NAMALWA (cell line): ENCODE measurements at regions not wholly inside any gene's neighbourhood (a gene's known extent, or its start where the extent isn't known, plus 50 kb on each side); places are given as distances from the start of the nearest gene placed in this dataset.
"Not testable (repeated sequence)": the region's sequence is repeated elsewhere in the genome, so short reads cannot be mapped to it uniquely, and the experiment has no call there.

ENCODE experiments used
- DNase-seq: peaks from one replicate; pipeline ENCODE4 v3.0.0-alpha.2; 2015; ENCODE audit warnings: low spot score

DNA sequence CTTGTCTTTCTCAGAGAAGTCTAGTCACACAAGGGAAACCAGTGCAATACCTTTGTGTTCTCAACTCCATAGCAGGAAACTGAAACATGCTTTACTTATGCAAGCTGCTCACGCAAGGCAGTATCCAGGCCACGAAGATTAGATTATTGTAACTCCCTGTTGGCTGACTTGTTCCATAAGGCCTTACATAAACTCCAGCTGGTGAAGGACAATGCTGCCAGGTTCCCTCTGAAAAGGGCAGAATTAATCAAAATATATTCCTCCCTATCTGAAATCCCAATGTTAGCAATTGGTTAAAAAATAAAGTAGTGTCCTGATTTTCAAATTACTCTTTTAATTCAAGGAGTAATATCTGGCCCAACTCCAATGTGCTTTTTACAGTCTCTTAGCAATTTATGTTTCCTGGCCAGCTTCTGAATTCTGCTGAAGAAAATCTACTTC, 966.6 kb downstream of the HACE1 start:
- no peak for DNase-seq

DNA sequence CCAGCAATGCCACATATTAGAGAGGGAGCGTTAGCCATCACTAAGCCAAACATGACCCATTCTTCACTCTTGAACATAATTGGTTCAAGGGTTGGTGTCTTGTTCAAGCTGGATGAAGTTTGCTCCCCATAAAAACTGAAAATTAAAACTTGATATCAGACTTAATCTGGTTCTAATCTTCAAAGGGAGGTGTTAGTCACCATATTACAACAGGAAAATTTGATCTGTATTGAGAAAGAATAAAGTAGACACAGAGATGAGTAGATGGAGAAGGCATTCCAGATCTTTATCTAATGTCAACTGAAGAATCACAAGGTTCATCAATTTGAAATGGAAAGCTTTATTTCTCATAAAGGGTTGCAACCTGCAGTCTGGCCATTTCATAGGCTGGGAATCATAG, 972.8 kb downstream of the HACE1 start:
- DNase-seq, result no peak

DNA sequence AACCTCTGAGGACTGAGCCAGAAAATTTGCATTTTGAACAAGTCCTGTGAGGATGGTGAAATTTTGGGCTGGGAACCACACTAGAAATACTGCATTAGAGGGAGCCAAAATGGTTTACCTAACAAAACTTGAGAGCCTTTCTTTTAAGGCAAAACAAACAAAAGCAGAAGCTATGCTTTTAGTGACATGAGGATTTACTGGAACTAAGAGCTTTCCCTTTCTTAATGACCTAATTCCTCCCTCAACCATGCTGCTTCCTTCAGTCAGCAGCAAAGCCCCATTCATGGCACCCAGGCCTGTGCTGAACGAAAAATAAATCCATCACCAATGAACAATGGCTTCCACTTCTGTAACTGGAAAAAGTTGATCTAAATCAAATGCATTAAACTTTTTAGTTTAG, 974.3 kb downstream of the HACE1 start:
- DNase-seq, result no peak

DNA sequence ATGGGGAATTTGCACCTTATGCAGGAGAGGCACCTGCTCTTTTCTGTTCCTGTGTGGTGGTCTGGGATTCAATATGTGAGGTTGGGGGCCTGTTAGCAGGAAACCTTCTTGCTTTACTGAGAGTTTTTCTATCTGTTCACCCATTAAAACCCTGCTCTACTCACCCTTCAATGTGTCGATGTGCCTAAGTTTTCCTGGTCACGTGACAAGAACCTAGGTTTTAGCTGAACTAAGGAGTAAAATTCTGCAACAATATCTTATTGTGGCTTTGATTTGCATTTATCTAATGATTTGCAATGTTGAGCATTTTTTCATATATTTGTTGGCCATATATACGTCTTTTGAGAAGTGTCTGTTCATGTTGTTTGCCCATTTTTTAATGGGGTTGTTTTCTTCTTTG, 979.9 kb downstream of the HACE1 start:
- no peak for DNase-seq

DNA sequence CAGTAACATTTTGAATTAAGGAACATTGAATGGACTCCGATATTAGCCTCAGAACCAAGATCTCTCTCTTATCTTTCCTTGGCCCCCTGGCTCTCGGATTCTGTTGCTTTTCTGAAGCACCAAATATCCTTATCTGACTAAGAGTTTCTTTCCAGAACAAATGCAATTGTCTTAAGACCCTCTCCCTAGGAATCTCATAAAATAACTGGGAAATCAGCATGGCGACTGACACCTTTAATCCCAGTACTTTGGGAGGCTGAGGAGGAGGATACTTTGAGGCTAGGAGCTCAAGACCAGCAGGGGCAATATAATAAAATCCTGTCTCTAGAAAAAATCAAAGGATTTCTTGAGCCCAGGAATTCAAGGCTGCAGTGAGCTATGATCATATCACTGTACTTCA, 984.5 kb downstream of the HACE1 start:
- no peak for DNase-seq

DNA sequence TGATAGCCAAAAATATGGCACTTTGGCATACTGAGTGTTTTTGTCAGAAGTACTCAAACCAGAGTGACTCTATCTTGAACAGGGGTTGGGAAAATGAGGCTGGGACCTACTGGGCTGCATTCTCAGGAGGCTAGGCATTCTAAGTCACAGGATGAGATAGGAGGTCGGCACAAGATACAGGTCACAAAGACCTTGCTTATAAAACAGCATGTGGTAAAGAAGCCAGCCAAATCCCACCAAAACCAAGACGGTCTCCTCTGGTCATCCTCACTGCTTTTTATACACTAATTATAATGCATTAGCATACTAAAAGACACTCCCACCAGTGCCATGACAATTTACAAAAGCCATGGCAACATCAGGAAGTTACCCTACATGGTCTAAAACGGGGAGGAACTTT, 985.1 kb downstream of the HACE1 start:
- DNase-seq, result no peak

DNA sequence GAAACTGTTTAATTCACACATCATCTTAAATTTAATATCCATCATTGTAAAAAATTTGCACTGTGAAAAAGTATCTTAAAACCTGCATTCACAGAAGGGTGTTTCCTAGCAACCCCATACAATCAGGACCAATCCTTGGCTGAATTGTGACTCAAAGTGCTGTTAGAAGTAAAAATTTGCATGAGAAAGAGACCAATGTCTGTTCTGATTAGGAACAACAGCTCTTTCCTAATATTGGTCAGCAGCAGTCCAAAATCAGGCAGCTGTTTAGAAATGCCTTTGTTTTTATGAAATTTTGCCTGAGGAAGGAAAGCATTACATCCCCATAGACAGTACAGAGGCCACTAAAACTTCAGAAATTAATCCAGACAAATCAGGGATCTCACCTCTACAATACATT, 987.0 kb downstream of the HACE1 start:
- DNase-seq, result no peak

DNA sequence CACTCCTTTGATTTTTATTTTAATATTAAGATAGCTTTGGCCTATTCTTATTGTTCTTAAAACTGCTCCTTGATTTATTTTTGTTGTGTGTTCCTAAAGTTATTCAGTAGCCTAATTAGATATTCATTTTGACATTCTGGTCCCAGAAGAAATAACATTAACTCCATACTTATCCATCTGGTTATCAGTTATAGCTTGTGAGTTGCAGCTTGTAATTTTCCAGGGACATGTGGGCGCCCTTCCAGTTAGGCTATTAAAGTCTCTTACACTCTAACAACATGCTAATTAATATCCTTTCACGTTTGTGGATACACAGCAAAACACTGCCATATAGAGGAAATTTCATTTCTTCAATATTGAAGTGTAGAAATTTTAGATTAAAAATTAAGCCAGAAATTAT, 987.5 kb downstream of the HACE1 start:
- DNase-seq, result no peak

DNA sequence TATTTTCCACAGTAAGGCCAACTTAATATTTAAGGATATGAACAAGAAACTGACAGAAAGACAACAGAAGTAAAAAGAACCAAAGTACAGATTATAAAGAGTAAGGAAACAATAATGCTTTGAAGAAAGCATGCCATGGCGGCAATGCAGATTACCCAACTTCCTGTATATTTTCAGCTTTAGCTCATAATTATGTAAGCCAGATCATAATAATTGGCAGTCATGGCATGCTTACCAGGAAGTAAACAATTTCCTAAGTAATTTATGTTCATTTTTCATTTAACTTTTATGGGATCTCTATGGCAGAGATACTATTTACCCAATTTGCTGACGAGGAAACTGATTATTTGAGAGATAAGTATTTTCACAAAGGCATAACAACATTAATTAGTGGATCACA, 988.7 kb downstream of the HACE1 start:
- DNase-seq, result no peak

DNA sequence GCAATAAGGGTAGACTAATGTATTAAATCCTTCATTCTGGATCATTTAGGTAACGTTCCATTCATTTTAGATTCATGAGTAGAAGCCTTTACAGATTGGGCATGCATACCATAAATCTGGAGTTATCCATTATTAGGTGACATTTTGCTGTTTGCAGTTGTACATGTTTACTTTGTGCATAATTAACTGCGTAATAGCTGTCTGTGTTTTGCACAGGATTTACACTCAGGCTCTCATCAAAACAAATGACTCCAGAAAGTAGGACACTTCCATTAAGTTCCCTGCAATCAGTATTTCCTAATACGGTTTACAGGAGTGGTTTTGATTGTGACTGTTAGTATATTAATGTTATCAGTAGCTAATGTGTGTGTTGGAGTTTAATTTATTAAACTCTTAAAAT, 997.4 kb downstream of the HACE1 start:
- no peak for DNase-seq

DNA sequence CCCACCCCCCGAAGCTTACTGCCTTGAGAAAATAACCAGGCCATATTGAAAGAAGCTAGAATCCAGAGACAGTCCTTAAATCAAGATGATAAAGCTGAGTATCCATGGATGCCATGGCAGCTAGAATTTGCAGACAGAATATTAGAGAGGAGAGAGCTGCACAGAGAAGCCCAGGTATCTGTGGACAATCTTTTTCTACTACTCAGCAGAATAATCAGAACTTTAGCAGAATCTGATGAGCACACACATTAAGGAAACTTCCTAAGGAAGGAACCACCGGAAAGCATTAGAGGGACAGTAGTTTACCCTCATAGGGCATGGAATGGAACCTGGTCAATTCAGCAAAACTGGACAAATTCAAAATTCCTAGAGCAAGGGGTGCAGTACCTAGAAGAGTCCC, 1001.7 kb downstream of the HACE1 start:
- DNase-seq, result no peak

DNA sequence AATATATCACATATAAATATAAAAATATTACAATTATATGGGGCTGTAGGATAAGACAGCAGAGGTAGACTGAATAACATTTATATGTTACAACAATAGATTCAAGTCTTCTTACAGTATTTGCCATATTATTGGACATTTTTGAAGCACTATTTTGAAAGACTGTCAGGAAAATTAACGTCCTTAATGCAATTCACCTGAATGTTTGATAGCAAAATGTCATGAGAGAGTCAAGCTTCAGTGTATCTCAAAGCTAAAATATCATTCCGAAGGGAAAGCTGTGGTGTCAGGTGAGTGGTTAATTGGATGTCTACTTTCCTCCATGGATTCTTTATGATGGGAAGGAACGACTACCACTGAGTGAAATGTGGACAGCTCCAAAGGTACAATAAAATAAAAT, 1004.0 kb downstream of the HACE1 start:
- no peak for DNase-seq

DNA sequence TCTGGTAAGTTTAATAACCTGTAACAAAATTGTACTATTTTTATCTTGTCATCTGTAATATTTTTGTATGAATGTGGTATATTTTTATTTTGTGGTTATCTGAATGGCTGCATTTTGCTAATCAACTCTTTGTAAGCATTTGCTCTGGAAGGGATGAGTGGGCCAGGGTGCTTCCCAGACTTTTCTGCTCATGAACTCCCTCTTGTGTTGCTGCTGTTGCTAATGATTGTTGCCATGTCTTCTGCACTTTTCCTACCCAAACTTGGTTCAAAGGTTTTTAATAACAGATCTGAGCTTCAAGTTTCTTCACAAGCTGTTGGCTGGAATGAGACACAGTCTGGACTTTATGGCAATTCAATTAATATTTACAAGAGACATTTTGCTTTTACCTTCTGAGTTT, 1005.7 kb downstream of the HACE1 start:
- no peak for DNase-seq

DNA sequence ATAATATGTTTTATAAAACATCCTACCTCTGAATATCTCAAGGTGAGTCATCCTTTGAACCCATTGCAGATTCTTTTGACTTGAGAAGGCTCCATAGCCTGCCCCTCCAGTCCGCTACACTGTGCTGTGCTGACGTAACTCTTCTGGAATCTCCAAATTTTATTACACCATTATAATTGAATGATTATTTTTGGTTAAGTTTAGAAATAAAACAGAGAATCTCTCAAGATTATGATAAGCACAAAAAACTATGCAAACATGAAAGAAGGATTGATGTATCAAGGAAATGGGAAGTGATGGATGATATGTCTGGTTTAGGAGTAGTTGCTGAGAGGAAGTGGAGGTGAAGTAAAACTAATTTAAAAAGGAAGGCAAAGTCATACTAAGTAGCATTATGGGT, 1021.3 kb downstream of the HACE1 start:
- no peak for DNase-seq

DNA sequence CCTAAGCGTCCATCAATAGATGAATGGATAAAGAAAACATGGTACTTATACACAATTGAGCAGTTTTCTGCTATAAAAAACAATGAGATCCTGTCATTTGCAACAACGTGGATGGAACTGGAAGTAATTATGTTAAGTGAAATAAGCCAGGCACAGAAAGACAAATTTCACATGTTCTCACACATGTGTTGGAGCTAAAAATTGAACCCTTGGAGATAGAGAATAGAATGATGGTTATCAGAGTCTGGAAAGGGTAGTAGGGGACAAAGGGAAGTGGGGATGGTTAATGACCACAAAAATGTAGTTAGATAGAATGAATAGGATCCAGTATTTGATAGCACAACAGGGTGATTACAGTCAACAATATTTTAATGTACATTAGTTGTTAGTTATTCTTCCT, 1033.5 kb downstream of the HACE1 start:
- DNase-seq, result no peak

DNA sequence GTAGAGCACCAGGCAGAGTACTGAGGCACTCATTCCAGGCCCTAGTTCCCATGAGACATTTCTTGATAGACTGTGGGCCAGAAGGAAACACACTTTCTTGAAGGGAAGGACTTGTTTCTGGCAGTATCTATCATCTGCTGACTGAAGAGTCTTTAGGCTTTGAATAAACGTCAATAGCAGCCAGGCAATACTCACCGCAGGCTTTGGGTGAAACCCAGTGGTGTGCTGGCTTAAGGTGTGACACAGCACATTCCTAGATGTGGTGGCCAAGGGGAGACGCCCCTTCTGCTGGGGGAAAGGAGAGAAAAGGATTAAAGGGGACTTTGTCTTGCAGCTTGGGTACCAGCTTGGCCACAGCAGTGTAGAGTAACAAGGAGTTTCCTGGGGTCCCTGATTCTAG, 1039.6 kb downstream of the HACE1 start:
- DNase-seq, result no peak

DNA sequence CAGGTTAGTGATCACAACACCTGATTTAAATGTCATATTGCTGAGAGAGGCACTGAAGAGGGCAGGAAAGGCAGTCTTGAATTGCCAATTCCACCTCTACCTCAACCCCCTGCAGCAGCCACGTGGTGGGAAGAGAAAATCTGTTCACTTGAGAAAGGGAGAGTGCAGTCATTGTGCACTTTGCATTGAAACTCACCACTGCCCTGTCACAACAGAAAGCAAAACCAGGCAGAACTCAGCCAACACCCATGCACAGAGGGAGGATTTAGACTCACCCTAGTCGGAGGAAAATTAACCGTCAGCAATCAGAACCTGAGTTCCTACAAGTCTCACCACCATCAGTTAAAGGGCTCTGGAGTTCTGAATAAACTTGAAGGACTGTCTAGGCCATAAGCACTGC, 1040.2 kb downstream of the HACE1 start:
- no peak for DNase-seq

DNA sequence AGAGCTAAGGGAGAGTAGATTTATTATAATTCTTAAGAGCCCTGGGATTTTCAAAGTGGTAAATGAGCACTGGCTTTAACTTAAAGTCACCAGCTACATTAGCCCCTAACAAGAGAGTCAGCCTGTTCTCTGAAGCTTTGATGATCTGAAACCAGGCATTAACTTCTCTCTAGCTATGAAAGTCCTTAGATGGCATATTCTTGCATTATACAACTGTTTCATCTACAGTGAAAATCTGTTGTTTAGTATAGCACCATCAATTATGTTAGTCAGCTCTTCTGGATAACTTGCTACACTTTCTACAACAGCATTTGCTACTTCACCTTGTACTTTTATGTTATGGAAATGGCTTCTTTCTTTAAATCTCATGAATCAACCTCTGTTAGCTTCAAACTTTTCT, 1046.7 kb downstream of the HACE1 start:
- DNase-seq, result no peak

DNA sequence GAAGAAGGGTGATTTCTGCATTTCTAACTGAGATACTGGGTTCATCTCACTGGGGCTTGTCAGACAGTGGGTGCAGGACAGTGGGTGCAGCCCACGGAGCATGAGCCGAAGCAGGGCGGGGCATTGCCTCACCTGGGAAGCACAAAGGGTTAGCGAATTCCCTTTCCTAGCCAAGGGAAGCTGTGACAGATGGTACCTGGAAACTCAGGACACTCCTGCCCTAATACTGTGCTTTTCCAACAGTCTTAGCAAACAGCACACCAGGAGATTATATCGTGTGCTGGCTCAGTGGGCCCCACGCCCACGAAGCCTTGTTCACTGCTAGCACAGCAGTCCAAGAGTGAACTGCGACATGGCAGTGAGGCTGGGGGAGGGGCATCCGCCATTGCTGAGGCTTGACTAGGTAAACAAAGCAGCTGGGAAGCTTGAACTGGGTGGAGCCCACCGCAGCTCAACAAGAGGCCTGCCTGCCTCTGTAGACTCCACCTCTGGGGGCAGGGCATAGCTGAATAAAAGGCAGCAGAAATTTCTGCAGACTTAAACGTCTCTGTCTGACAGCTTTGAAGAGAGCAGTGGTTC, 1057.7 kb downstream of the HACE1 start:
- DNase-seq, result not testable (repeated sequence)

DNA sequence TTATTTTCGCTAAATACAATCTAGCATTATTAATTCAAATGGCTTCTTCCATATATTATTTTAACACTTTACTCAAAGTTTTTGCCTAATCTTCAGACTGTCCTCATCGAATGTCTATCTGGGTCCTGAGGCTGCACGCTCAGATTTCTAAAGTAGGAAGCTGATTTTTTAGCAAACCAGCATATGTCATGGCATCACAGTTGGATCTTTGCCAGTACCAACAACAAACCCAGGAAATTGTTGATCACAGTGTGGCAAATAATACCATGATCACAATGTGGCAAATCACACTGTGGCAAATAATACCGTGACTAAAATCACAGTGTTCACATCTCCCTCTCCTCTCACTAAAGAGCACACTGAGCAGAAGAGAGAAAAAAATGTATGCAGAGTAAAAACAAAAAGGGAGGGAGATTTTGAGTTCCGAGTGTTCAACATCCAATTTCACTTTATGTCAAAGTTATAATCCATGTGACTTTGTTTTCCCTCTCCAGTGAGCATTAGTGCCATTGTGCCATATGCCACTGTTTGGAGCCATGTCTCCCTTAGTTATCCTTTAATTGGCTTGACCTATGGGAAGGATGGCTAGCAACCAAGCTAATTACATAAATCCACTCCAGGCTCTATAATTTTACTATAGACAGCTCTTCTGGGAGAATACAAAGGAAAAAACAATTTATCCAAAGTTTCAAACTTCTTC, 1059.6 kb downstream of the HACE1 start:
- DNase-seq, result no peak

DNA sequence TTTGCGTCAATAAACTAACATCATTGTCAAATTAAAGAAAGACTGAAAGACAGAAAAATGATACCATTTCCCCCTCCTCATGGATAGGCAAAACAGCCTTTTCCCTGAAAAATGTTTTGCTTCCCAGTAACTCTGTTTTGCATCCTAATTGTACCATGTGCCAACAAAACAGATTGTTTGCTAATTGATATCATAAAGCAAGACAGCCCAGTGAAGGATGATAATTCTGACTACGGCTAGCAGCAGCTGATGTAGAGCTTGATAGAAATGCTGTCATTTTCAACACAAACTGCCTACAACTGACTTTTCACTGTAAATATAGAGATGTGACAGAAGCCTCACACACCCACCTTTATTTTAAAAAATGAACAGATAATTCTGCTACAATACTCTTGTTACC, 1061.6 kb downstream of the HACE1 start:
- no peak for DNase-seq

DNA sequence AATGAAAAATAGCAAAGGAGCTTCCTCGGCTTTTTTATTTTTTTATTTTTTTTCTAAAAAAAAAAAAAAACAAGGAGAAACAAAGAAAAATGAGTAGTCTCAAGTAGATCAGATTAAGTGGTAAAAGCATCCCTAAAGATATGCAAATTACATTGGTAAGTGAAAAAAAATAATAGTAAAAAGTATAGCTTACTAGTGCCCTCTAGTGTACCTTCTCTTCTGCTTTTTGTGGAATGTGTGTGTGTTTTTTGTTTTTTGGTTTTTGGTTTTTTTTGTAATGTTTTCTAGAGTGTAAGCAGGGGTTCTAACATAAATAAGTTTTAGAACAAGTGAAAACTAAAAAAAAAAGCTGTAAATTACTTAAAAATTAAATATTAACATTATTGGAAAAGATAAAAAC, 1062.0 kb downstream of the HACE1 start:
- DNase-seq, result peak; percentile 41

DNA sequence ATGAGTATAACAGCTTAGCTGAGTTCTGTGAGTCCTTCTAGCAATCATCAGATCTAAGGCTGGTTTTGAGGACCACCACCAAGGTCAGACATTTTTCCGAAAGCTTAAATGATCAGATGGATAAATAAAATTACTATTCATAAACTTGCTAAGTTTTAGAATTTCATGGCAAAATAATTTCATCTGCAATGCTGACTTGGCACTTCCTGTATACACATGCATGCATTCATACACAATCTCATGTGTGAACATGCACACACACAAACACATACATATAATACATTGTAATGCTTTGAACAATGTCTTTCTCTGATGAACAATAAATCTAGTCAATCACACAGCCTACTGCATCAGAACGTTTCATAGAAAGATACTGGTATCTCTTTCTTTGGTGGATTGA, 1068.3 kb downstream of the HACE1 start:
- DNase-seq, result no peak

DNA sequence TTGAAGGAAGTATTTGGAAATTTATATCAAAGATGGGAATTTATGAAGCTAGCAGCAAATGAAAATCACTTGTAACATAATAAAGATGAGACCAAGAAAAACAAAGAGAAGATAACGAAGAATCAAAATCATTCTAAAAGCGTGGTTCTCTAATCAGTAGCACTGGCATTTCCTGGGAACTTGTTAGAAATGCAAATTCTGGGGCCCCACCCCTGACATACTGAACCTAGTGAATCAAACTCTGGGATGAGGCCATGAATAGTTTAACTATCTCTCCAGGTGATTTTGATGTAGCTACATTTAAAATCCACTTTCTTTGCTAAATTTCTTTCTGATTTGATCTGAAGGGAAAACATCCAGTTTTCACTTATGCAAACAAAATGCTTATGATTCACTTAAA, 1075.6 kb downstream of the HACE1 start:
- DNase-seq, result no peak
